GM21723 (cell line): ENCODE measurements at regions not wholly inside any gene's neighbourhood (a gene's known extent, or its start where the extent isn't known, plus 50 kb on each side); places are given as distances from the start of the nearest gene placed in this dataset.
"Not testable (repeated sequence)": the region's sequence is repeated elsewhere in the genome, so short reads cannot be mapped to it uniquely, and the experiment has no call there.

Source experiments
- ATAC-seq: cut with Tn5 transposase; IDR thresholded peaks from one replicate; pipeline ENCODE4 v1.9.1; 2021; ENCODE audit warnings: mild to moderate bottlenecking, moderate library complexity; ENCODE audit not compliant: unreplicated experiment

- peak; percentile 65 for ATAC-seq
Measured at GRCh38 chr6:135129136-135129856, 51.8 kb upstream of the MYB start.

GRCh38 chr6:135128268-135128914 lies 52.7 kb upstream of the MYB start:
- ATAC-seq = peak; percentile 78

GRCh38 chr6:135126729-135127128 lies 54.4 kb upstream of the MYB start:
- ATAC-seq = no peak

- no peak for ATAC-seq
Measured at GRCh38 chr6:135126034-135126433, 55.1 kb upstream of the MYB start.

- no peak for ATAC-seq
Measured at GRCh38 chr6:135121434-135121833, 59.7 kb upstream of the MYB start.

- no peak for ATAC-seq
Measured at GRCh38 chr6:135118134-135118730, 62.9 kb upstream of the MYB start.

DNA sequence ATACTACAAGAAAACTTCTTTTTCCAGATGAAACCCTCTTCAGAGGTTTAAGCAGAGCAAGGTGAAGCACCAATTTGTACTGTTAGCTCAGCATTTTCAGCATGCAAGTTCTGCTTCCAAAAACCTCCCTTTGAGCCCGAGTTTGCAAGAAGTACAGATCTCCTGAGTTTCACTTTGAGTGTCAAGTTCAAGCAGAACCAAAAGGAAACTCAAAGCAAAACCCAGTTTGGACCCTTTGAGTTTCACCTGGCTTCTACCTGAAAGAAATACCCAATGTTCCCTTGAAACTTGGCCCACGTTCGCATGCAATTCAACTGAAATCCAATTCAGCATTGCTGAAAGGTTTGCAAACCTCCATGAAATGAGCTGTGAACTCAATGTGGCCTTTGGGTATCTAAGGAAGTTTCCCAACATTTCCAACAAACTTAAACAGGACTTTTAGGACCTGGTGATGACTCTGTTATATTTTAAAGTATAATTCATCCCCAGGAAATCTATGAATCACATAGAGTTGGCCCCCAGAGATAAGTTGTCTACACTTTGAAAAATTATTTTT lies 62.9 kb upstream of the HBS1L start:
- peak; percentile 31 for ATAC-seq

- no peak for ATAC-seq
Measured at GRCh38 chr6:135116571-135116970, 61.9 kb upstream of the HBS1L start.

DNA sequence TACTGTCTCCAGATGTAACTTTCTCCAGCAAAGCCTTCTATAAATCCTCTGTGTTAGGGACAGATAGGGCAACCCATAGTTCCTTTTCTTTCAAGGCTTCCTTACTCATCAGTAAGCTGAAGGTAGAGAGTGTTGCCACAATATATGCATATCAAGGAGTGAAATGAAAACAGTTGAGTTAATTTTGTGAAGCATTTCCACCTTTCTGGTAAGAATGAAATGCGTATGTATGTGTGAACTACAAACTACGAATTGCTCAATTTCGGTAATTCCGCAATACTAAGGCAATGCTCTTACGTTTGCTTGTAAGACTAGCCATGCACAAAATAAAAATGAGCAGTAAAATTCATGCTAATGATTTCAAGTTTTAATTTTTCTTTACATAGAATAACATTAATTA lies 61.2 kb upstream of the HBS1L start:
- no peak for ATAC-seq

GRCh38 chr6:135115411-135115810 lies 60.8 kb upstream of the HBS1L start:
- ATAC-seq = no peak

- peak; percentile 76 for ATAC-seq
Measured at GRCh38 chr6:135114355-135115145, 59.9 kb upstream of the HBS1L start.

DNA sequence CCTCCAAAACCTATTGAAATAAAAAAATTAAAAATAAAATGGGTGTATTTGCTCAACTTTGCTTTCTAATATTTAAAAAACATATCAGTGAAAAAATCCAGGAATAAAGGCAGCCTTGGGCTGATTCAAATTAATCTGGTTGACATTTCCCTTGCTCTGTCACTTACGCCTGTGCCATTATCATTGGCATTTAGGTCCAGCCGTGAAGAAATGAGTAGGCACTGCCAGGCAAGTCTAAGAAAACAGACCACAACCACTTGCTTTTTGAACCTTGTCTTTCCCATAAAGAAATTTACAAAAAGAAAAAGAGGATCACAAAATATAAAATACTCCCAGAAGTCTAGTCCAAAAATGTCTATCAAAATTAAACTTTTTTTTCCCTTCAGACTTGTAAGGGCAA lies 59.2 kb upstream of the HBS1L start:
- no peak for ATAC-seq

- ATAC-seq = not testable (repeated sequence)
Measured at GRCh38 chr6:135112951-135113350, 58.3 kb upstream of the HBS1L start.

DNA sequence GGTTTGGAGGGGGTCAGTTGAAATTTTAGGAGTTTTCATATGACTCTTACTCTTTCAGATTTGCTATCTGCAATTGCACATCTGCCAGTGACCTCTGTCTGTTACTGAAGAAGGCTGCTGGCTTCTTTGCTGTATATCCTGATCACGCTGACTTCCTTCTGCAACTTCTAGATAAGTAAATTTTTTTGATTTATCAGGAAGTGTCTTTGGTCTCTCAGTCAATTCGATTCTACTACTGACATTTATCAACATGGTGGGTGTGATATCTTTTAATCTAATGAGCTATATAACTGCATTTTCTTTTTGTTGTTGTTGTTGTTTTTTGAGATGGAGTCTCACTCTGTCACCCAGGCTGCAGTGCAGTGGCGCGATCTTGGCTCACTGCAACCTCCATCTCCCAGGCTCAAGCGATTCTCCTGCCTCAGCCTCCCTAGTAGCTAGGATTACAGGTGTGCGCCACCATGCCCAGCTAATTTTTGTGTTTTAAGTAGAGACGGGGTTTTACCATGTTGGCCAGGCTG lies 55.7 kb upstream of the HBS1L start:
- ATAC-seq = not testable (repeated sequence)

- ATAC-seq = no peak
Measured at GRCh38 chr6:135109761-135110160, 55.1 kb upstream of the HBS1L start.

GRCh38 chr6:135108692-135109091 lies 54.1 kb upstream of the HBS1L start:
- ATAC-seq = no peak

GRCh38 chr6:135106611-135107010 lies 52.0 kb upstream of the HBS1L start:
- no peak for ATAC-seq

GRCh38 chr6:135105710-135106109 lies 51.1 kb upstream of the HBS1L start:
- ATAC-seq = no peak

- no peak for ATAC-seq
Measured at GRCh38 chr6:135105299-135105698, 50.7 kb upstream of the HBS1L start.
